Caco-2 (cell line): ENCODE measurements at regions not wholly inside any gene's neighbourhood (a gene's known extent, or its start where the extent isn't known, plus 50 kb on each side); places are given as distances from the start of the nearest gene placed in this dataset.

Experiments
- BruUV-seq: library from RNA; stranded (reverse); fragments of 400-500 nt; replicated peaks from 2 replicates; lab custom pipeline; 2021; lab: Mats Ljungman, UMichigan
- CTCF ChIA-PET: fragments of 300-600 bp; sonication (Branson Sonifier 250); formaldehyde crosslinking; loops from one replicate; lab custom pipeline; 2022; ENCODE audit warnings: antibody characterized with exemption; lab: Charles Lee
- POLR2A ChIA-PET: fragments of 300-600 bp; sonication (Branson Sonifier 250); formaldehyde crosslinking; loops from one replicate; lab custom pipeline; 2022; ENCODE audit warnings: antibody characterized with exemption; lab: Charles Lee
- DNase-seq, 2 experiments: peaks; one replicate each; pipeline versions ENCODE4 v3.0.0 to v3.0.0-alpha.2; 2020 to 2022
- H3K27me3 ChIP-seq: replicated peaks from 2 replicates; pipeline ENCODE4 v1.6.0; 2011; ENCODE audit warnings: low read length; ENCODE audit not compliant: control insufficient read depth, insufficient read depth
- H3K36me3 ChIP-seq: 2 replicates; pipeline ENCODE4 v1.5.1; 2011; ENCODE audit warnings: low read length; ENCODE audit not compliant: control insufficient read depth, insufficient read depth
- H3K4me1 ChIP-seq: fragments of 250-450 bp; sonication (Bioruptor Pico); 2 replicates; pipeline ENCODE4 v1.5.1; 2020; ENCODE audit warnings: mild to moderate bottlenecking
- H3K4me3 ChIP-seq: 2 replicates; pipeline ENCODE4 v1.5.1; 2011; ENCODE audit warnings: low read depth, mild to moderate bottlenecking, control low read depth, low read length
- H3K9me3 ChIP-seq: fragments of 250-450 bp; sonication (Bioruptor Pico); 2 replicates; pipeline ENCODE4 v1.5.1; 2020; ENCODE audit warnings: mild to moderate bottlenecking, moderate library complexity
- H3K27ac Mint-ChIP-seq: one replicate; pipeline ENCODE4 v1.8.0; 2022; ENCODE audit warnings: mixed read lengths; ENCODE audit not compliant: unreplicated experiment
- H3K27me3 Mint-ChIP-seq: one replicate; pipeline ENCODE4 v1.8.0; 2022; ENCODE audit warnings: mixed read lengths; ENCODE audit not compliant: insufficient read depth, unreplicated experiment
- H3K36me3 Mint-ChIP-seq: one replicate; pipeline ENCODE4 v1.8.0; 2022; ENCODE audit warnings: mild to moderate bottlenecking, mixed read lengths; ENCODE audit not compliant: insufficient read depth, unreplicated experiment
- H3K4me1 Mint-ChIP-seq: one replicate; pipeline ENCODE4 v1.8.0; 2022; ENCODE audit warnings: low read depth, mixed read lengths; ENCODE audit not compliant: unreplicated experiment
- H3K4me3 Mint-ChIP-seq: one replicate; pipeline ENCODE4 v1.8.0; 2022; ENCODE audit warnings: mild to moderate bottlenecking, moderate library complexity, mixed read lengths; ENCODE audit not compliant: unreplicated experiment
- H3K9me3 Mint-ChIP-seq: one replicate; pipeline ENCODE4 v1.8.0; 2022; ENCODE audit warnings: mixed read lengths; ENCODE audit not compliant: unreplicated experiment
- CTCF ChIP-seq, 2 experiments: fragments of 200-600 bp in 1 of 2; IDR thresholded peaks; 1 replicate in 1 of 2; 2 replicates in 1 of 2; pipeline versions ENCODE4 v1.5.1 to v1.8.0; 2011 to 2022; ENCODE audit warnings: antibody characterized with exemption in 1 of 2, control low read depth in 1 of 2, inconsistent platforms in 1 of 2, low read depth in 1 of 2, low read length in 1 of 2, mild to moderate bottlenecking in 1 of 2, moderate library complexity in 1 of 2; ENCODE audit not compliant: insufficient read depth in 1 of 2, severe bottlenecking in 1 of 2, unreplicated experiment in 1 of 2
- intact Hi-C: fragments of 100-400 bp; cut with micrococcal nuclease; formaldehyde crosslinking; loops from one replicate; pipeline ENCODE4 v1.10.0; 2022; ENCODE audit not compliant: unreplicated experiment

GRCh38 chr2:508121-508520, 169.1 kb downstream of the TMEM18 start:
- DNase-seq, result no peak
- BruUV-seq, result no TSS peak
- Mint-ChIP-seq H3K4me1 (no peaks in the 10 kb centered on the region), H3K9me3 (no peaks in the 10 kb centered on the region), H3K27me3 (peaks cover 18% of the 10 kb centered on the region), H3K36me3 (no peaks in the 10 kb centered on the region), H3K4me3 (no peak overlapping the region), H3K27ac (no peak overlapping the region)
- ChIA-PET POLR2A (no interaction called here), CTCF (no interaction called here)
- no peaks in the 10 kb centered on the region for H3K9me3 ChIP-seq
- no peaks in the 10 kb centered on the region for H3K27me3 ChIP-seq
- H3K4me1 ChIP-seq, result no peaks in the 10 kb centered on the region
- no peaks in the 10 kb centered on the region for H3K36me3 ChIP-seq
- intact Hi-C loops, result no loop called here
- no peak for TF ChIP-seq CTCF (IDR thresholded peaks at IDR 0.05; ENCODE audit: insufficient read depth in 1 of 2, low read depth in 1 of 2, low read length in 1 of 2, severe bottlenecking in 1 of 2, unreplicated experiment in 1 of 2)
- no peak overlapping the region for H3K4me3 ChIP-seq

- H3K36me3 Mint-ChIP-seq, result no peaks in the 10 kb centered on the region
- intact Hi-C loops, result no loop called here
- BruUV-seq, result no TSS peak
- CTCF ChIA-PET, result no interaction called here
- no peak overlapping the region for H3K27ac Mint-ChIP-seq
- TF ChIP-seq CTCF (IDR thresholded peaks at IDR 0.05; ENCODE audit: insufficient read depth in 1 of 2, low read depth in 1 of 2, low read length in 1 of 2, severe bottlenecking in 1 of 2, unreplicated experiment in 1 of 2), result no peak
- H3K4me1 ChIP-seq, result no peaks in the 10 kb centered on the region
- H3K27me3 ChIP-seq, result no peaks in the 10 kb centered on the region
- no peak overlapping the region for H3K4me3 ChIP-seq
- H3K9me3 Mint-ChIP-seq, result no peaks in the 10 kb centered on the region
- no peak overlapping the region for H3K4me3 Mint-ChIP-seq
- H3K4me1 Mint-ChIP-seq, result no peaks in the 10 kb centered on the region
- H3K27me3 Mint-ChIP-seq, result peaks cover 23% of the 10 kb centered on the region
- POLR2A ChIA-PET, result no interaction called here
- no peaks in the 10 kb centered on the region for H3K9me3 ChIP-seq
- H3K36me3 ChIP-seq, result no peaks in the 10 kb centered on the region
- DNase-seq, result no peak
These were observed 170.3 kb downstream of the TMEM18 start for GRCh38 chr2:506866-507265.

GRCh38 chr2:506451-506850, 170.8 kb downstream of the TMEM18 start:
- no peak overlapping the region for H3K4me3 ChIP-seq
- H3K9me3 ChIP-seq, result no peaks in the 10 kb centered on the region
- H3K4me1 ChIP-seq, result no peaks in the 10 kb centered on the region
- H3K27me3 Mint-ChIP-seq, result peaks cover 25% of the 10 kb centered on the region
- BruUV-seq, result no TSS peak
- H3K4me1 Mint-ChIP-seq, result no peaks in the 10 kb centered on the region
- CTCF ChIA-PET, result no interaction called here
- no peaks in the 10 kb centered on the region for H3K27me3 ChIP-seq
- H3K36me3 Mint-ChIP-seq, result no peaks in the 10 kb centered on the region
- POLR2A ChIA-PET, result no interaction called here
- no peak for TF ChIP-seq CTCF (IDR thresholded peaks at IDR 0.05; ENCODE audit: insufficient read depth in 1 of 2, low read depth in 1 of 2, low read length in 1 of 2, severe bottlenecking in 1 of 2, unreplicated experiment in 1 of 2)
- H3K4me3 Mint-ChIP-seq, result no peak overlapping the region
- no peak overlapping the region for H3K27ac Mint-ChIP-seq
- intact Hi-C loops, result no loop called here
- H3K36me3 ChIP-seq, result no peaks in the 10 kb centered on the region
- no peak for DNase-seq
- no peaks in the 10 kb centered on the region for H3K9me3 Mint-ChIP-seq
